ENCODE measurements at regions not wholly inside any gene's neighbourhood (a gene's known extent, or its start where the extent isn't known, plus 50 kb on each side); places are given as distances from the start of the nearest gene placed in this dataset.

DNA sequence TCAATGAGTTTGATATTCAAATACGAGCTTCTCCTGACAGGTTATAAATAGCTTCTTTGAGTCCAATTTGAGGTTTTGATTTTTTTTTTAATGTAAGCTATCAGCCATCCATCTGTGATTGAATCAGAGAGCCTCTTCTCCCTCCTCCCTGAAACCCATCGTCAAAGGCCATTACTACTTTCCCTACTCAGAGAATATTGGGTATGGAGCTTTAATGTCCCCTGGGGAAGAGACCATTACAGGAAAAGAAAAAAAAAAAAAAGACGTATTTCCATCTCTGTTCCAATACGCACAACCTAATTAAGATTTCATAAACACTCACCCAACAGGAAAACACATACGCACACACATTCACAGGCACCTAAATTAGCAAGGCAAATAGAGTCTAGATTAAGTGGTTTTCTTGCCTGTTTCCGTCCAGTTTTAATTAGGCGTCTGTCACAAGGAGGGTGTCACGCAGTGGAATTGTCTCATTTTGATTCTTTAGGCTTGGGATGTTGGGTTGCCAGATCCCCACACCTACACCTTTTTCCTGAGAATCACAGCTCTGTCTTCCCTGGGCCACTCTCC lies 194.3 kb upstream of the RPL38 start:
- POLR2A ChIA-PET: no interaction called here
- CTCF ChIA-PET: interaction anchor here (1.0 to 1.1 kb wide), 2 partner anchors 11 to 12 kb away, joined by 3 read pairs; no protein-coding TSS in a partner anchor
- no peak for TF ChIP-seq CTCF (IDR thresholded peaks at IDR 0.05; ENCODE audit: control extremely low read depth, extremely low read depth, low read depth, missing control alignments)
- DNase-seq (ENCODE audit: extremely low spot score): no peak

DNA sequence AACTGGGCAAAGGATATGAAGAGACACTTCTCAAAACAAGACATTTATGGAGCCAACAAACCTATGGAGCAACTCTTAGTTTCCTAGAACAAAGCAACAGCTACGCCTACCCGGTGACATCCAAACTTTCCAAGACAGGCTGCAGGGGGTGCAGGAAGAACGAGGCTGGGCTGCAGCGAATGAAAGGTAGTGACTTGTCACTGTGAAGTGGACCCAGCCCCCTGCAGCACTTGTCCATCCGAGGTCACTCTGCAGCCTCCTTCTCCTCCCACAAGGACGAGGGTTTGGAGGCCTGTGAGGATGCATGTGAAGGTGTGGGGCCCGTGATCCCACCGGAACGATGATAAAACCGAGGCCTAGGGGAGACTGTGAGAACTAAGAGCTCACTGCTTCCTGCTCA lies 192.6 kb upstream of the RPL38 start:
- CTCF ChIA-PET: interaction anchor here (1.4 kb wide), 1 partner anchor 12 kb away, joined by 4 read pairs; no protein-coding TSS in a partner anchor
- DNase-seq (ENCODE audit: extremely low spot score): no peak
- POLR2A ChIA-PET: no interaction called here
- TF ChIP-seq CTCF (IDR thresholded peaks at IDR 0.05; ENCODE audit: control extremely low read depth, extremely low read depth, low read depth, missing control alignments): no peak

DNA sequence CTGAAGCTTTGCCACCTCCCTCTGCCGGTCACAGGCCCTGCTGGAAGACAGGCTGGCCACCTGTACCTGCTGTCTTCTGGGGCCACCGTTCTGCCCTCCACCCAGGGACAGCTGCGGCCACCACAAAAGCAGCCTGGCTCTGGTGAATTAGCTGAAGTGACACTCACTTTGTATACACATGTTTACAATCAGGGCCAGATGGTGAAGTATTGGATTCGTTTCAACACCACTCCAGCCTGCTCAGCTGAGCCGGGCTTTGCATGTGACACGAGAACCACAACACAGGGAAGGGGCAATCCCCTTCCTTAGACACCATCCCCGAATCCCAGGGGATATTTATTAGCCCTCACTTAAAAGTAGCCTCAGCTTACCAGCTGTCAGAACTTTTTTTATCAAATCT lies 191.5 kb upstream of the RPL38 start:
- TF ChIP-seq CTCF (IDR thresholded peaks at IDR 0.05; ENCODE audit: control extremely low read depth, extremely low read depth, low read depth, missing control alignments): no peak
- ChIA-PET POLR2A (no interaction called here), CTCF (interaction anchor here (1.1 to 1.4 kb wide), 2 partner anchors 13 to 582 kb away, joined by 3 to 4 read pairs; no protein-coding TSS in a partner anchor)
- DNase-seq (ENCODE audit: extremely low spot score): no peak

- DNase-seq (ENCODE audit: extremely low spot score): no peak
- ChIA-PET POLR2A (no interaction called here), CTCF (interaction anchor here (1.1 kb wide), 1 partner anchor 583 kb away, joined by 3 read pairs; no protein-coding TSS in a partner anchor)
- TF ChIP-seq CTCF (IDR thresholded peaks at IDR 0.05; ENCODE audit: control extremely low read depth, extremely low read depth, low read depth, missing control alignments): no peak
Measured at GRCh38 chr17:74012465-74012864, 191.0 kb upstream of the RPL38 start.

DNA sequence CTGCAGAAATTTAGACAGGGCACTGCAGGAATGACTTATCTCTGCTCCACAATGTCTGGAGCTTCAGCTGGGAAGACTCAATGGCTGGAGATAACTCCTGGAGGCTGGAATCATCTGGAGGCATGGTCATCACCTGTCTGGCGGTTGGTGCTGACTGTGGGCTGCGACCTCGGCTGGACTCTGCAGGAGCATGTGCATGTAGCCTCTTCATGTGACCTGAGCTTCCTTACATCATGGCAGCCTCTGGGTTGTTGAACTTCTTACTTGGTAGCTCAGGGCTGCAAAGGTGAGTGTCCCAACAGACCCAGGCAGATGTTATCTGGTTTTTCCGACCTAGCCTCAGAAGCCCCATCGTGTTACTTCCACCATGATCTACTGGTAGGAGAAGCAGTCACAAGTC lies 188.2 kb upstream of the RPL38 start:
- no peak for DNase-seq (ENCODE audit: extremely low spot score)
- no peak for TF ChIP-seq CTCF (IDR thresholded peaks at IDR 0.05; ENCODE audit: control extremely low read depth, extremely low read depth, low read depth, missing control alignments)
- ChIA-PET CTCF (interaction anchor here (0.6 kb wide), 1 partner anchor 9 kb away, joined by 3 read pairs; no protein-coding TSS in a partner anchor), POLR2A (no interaction called here)

GRCh38 chr17:74015990-74016389 lies 187.5 kb upstream of the RPL38 start:
- ChIA-PET CTCF (interaction anchor here (0.6 kb wide), 1 partner anchor 9 kb away, joined by 3 read pairs; no protein-coding TSS in a partner anchor), POLR2A (no interaction called here)

More at GRCh38 chr17:74015990-74016389, 187.5 kb upstream of the RPL38 start:
- TF ChIP-seq CTCF (IDR thresholded peaks at IDR 0.05; ENCODE audit: control extremely low read depth, extremely low read depth, low read depth, missing control alignments): no peak
- no peak for DNase-seq (ENCODE audit: extremely low spot score)

Measured in GM10248 (cell line).